Testis (tissue), 2 donors: ENCODE measurements at regions not wholly inside any gene's neighbourhood (a gene's known extent, or its start where the extent isn't known, plus 50 kb on each side); places are given as distances from the start of the nearest gene placed in this dataset.
"Not testable (repeated sequence)": the region's sequence is repeated elsewhere in the genome, so short reads cannot be mapped to it uniquely, and the experiment has no call there.

ENCODE experiments used
- POLR2A ChIP-seq: fragments of 450-650 bp; IDR thresholded peaks from one replicate; pipeline ENCODE4 v1.6.1; 2017; ENCODE audit warnings: antibody characterized with exemption, mild to moderate bottlenecking, moderate library complexity
- TF ChIP-seq, protein P1 (sequence below), 3 experiments: fragments of 450-650 bp in 2 of 3; fragments of 200-600 bp in 1 of 3; sonication (generic) in 1 of 3; IDR thresholded peaks; one replicate each; pipeline ENCODE4 v1.5.1; 2016 to 2019; ENCODE audit warnings: antibody characterized with exemption in 3 of 3, mild to moderate bottlenecking in 2 of 3, moderate library complexity in 1 of 3

DNA sequence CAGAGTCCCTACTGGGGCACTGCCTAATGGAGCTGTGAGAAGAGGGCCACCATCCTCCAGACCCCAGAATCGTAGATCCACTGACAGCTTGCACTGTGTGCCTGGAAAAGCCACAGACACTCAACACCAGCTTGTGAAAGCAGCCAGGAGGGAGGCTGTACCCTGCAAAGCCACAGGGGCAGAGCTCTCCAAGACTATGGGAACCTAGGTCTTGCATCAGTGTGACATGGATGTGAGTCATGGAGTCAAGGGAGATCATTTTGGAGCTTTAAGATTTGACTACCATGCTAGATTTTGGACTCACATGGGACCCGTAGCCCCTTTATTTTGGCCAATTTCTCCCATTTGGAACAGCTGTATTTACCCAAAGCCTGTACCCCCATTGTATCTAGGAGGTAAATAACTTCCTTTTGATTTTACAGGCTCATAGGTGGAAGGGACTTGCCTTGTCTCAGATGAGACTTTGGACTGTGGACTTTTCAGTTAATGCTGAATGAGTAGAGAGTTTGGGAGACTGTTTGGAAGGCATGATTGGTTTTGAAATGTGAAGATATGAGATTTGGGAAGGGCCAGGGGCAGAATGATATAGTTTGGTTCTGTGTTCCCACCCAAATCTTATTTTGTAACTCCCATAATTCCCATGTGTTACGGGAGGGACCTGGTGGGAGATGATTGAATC, 734.6 kb downstream of the USP25 start:
- TF ChIP-seq, protein P1, sequence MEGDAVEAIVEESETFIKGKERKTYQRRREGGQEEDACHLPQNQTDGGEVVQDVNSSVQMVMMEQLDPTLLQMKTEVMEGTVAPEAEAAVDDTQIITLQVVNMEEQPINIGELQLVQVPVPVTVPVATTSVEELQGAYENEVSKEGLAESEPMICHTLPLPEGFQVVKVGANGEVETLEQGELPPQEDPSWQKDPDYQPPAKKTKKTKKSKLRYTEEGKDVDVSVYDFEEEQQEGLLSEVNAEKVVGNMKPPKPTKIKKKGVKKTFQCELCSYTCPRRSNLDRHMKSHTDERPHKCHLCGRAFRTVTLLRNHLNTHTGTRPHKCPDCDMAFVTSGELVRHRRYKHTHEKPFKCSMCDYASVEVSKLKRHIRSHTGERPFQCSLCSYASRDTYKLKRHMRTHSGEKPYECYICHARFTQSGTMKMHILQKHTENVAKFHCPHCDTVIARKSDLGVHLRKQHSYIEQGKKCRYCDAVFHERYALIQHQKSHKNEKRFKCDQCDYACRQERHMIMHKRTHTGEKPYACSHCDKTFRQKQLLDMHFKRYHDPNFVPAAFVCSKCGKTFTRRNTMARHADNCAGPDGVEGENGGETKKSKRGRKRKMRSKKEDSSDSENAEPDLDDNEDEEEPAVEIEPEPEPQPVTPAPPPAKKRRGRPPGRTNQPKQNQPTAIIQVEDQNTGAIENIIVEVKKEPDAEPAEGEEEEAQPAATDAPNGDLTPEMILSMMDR (IDR thresholded peaks at IDR 0.05) = not testable (repeated sequence)
- TF ChIP-seq POLR2A = not testable (repeated sequence)
